PC-9 (cell line): ENCODE measurements at regions not wholly inside any gene's neighbourhood (a gene's known extent, or its start where the extent isn't known, plus 50 kb on each side); places are given as distances from the start of the nearest gene placed in this dataset.

Source experiments
- BruUV-seq: library from RNA; stranded (reverse); fragments of 400-500 nt; replicated peaks from 2 replicates; lab custom pipeline; 2021; lab: Mats Ljungman, UMichigan
- CTCF ChIA-PET: fragments of 300-600 bp; sonication (Branson Sonifier 250); formaldehyde crosslinking; loops from one replicate; lab custom pipeline; 2022; ENCODE audit warnings: antibody characterized with exemption; lab: Charles Lee
- POLR2A ChIA-PET: fragments of 300-600 bp; sonication (Branson Sonifier 250); formaldehyde crosslinking; loops from one replicate; lab custom pipeline; 2022; ENCODE audit warnings: antibody characterized with exemption; ENCODE audit not compliant: unreplicated experiment; lab: Charles Lee
- DNase-seq, 2 experiments: peaks; one replicate each; pipeline versions ENCODE4 v3.0.0 to v3.0.0-alpha.2; 2015 to 2022; ENCODE audit warnings: mixed read lengths in 1 of 2
- H2AFZ ChIP-seq: fragments of 200-600 bp; sonication (generic); 2 replicates; pipeline ENCODE4 v1.8.1; 2017; ENCODE audit warnings: antibody characterized with exemption
- H3F3A ChIP-seq: fragments of 200-600 bp; sonication (generic); 2 replicates; pipeline ENCODE4 v1.8.1; 2017; ENCODE audit warnings: antibody characterized with exemption, mild to moderate bottlenecking, low read depth; ENCODE audit not compliant: insufficient read depth
- H3K27ac ChIP-seq: fragments of 200-600 bp; sonication (generic); 2 replicates; pipeline ENCODE4 v1.6.1; 2016; ENCODE audit warnings: mixed run types
- H3K27me3 ChIP-seq: fragments of 200-600 bp; sonication (generic); 2 replicates; pipeline ENCODE4 v1.6.1; 2016; ENCODE audit warnings: low read depth, mixed run types; ENCODE audit not compliant: insufficient read depth
- H3K36me3 ChIP-seq: fragments of 200-600 bp; sonication (generic); 2 replicates; pipeline ENCODE4 v1.6.1; 2016; ENCODE audit warnings: low read depth, mixed run types
- H3K4me1 ChIP-seq: fragments of 200-600 bp; sonication (generic); replicated peaks from 2 replicates; pipeline ENCODE4 v1.6.1; 2016; ENCODE audit warnings: mixed run types; ENCODE audit not compliant: insufficient read depth
- H3K4me2 ChIP-seq: fragments of 200-600 bp; sonication (generic); 2 replicates; pipeline ENCODE4 v1.6.1; 2017; ENCODE audit warnings: mixed run types
- H3K4me3 ChIP-seq: fragments of 200-600 bp; sonication (generic); 2 replicates; pipeline ENCODE4 v1.6.1; 2016; ENCODE audit warnings: mixed run types
- H3K79me2 ChIP-seq: fragments of 200-600 bp; sonication (generic); 2 replicates; pipeline ENCODE4 v1.6.1; 2017; ENCODE audit warnings: low read depth, mixed run types
- H3K9me2 ChIP-seq: fragments of 200-600 bp; sonication (generic); 2 replicates; pipeline ENCODE4 v1.8.1; 2017; ENCODE audit warnings: mild to moderate bottlenecking; ENCODE audit not compliant: insufficient read depth
- H3K9me3 ChIP-seq: fragments of 200-600 bp; sonication (generic); 2 replicates; pipeline ENCODE4 v1.8.1; 2016; ENCODE audit warnings: low read depth; ENCODE audit not compliant: insufficient read depth
- H4K20me1 ChIP-seq: fragments of 200-600 bp; sonication (generic); 2 replicates; pipeline ENCODE4 v1.8.1; 2017; ENCODE audit not compliant: insufficient read depth
- CTCF ChIP-seq: fragments of 200-600 bp; sonication (generic); conservative IDR thresholded peaks from 2 replicates; pipeline ENCODE4 v1.6.1; 2017; ENCODE audit warnings: mixed run types, antibody characterized with exemption, mild to moderate bottlenecking, moderate library complexity
- EZH2 ChIP-seq: fragments of 200-600 bp; sonication (generic); IDR thresholded peaks from 2 replicates; pipeline ENCODE4 v1.8.0; 2017; ENCODE audit warnings: antibody characterized with exemption, low read depth
- intact Hi-C: fragments of 100-400 bp; cut with micrococcal nuclease; formaldehyde crosslinking; loops from one replicate; pipeline ENCODE4 v1.10.0; 2022; ENCODE audit not compliant: unreplicated experiment

- peaks cover 36% of the 10 kb centered on the region for H3K4me1 ChIP-seq
- ChIA-PET CTCF (no interaction called here), POLR2A (interaction anchor here (0.7 kb wide), 1 partner anchor 590 kb away, joined by 7 read pairs; no protein-coding TSS in a partner anchor)
- H3F3A ChIP-seq, result peaks cover 8% of the 10 kb centered on the region; the same call in 1 of the 2 replicates
- H3K9me2 ChIP-seq, result no peaks in the 10 kb centered on the region
- no peaks in the 10 kb centered on the region for H3K9me3 ChIP-seq
- intact Hi-C loops, result no loop called here
- no peaks in the 10 kb centered on the region for H4K20me1 ChIP-seq
- no peaks in the 10 kb centered on the region for H3K79me2 ChIP-seq
- no peaks in the 10 kb centered on the region for H3K36me3 ChIP-seq
- no peak for DNase-seq
- no peak overlapping the region for H3K27ac ChIP-seq
- BruUV-seq, result no TSS peak
- H3K4me3 ChIP-seq, result no peak overlapping the region
- no peak overlapping the region for H3K4me2 ChIP-seq
- H3K27me3 ChIP-seq, result no peaks in the 10 kb centered on the region
- no peak overlapping the region for H2AFZ ChIP-seq
- TF ChIP-seq EZH2 (no peak), CTCF (no peak)
Observed at GRCh38 chr5:142213077-142213476, 104.5 kb downstream of the NDFIP1 start.

- no peaks in the 10 kb centered on the region for H3K9me2 ChIP-seq
- intact Hi-C loops, result no loop called here
- H3K36me3 ChIP-seq, result no peaks in the 10 kb centered on the region
- H3K4me1 ChIP-seq, result peaks cover 29% of the 10 kb centered on the region
- H3K4me2 ChIP-seq, result no peak overlapping the region
- no peak overlapping the region for H3K27ac ChIP-seq
- H3K4me3 ChIP-seq, result no peak overlapping the region
- ChIA-PET CTCF (no interaction called here), POLR2A (no interaction called here)
- no peaks in the 10 kb centered on the region for H4K20me1 ChIP-seq
- H2AFZ ChIP-seq, result no peak overlapping the region
- H3F3A ChIP-seq, result peaks cover 8% of the 10 kb centered on the region; the same call in 1 of the 2 replicates
- DNase-seq, result peak; percentile 17 to 51
- BruUV-seq, result no TSS peak
- H3K27me3 ChIP-seq, result no peaks in the 10 kb centered on the region
- no peak for TF ChIP-seq CTCF
- TF ChIP-seq EZH2, result no peak
- no peaks in the 10 kb centered on the region for H3K79me2 ChIP-seq
- H3K9me3 ChIP-seq, result no peaks in the 10 kb centered on the region
Observed at GRCh38 chr5:142211918-142212317, 103.3 kb downstream of the NDFIP1 start.

- no TSS peak for BruUV-seq
- TF ChIP-seq CTCF (no peak), EZH2 (no peak)
- H4K20me1 ChIP-seq, result no peaks in the 10 kb centered on the region
- no peak for DNase-seq
- no peaks in the 10 kb centered on the region for H3K36me3 ChIP-seq
- no peaks in the 10 kb centered on the region; the same call in 1 of the 2 replicates for H3F3A ChIP-seq
- ChIA-PET CTCF (no interaction called here), POLR2A (no interaction called here)
- no peak overlapping the region for H3K4me2 ChIP-seq
- no peaks in the 10 kb centered on the region for H3K27me3 ChIP-seq
- intact Hi-C loops, result no loop called here
- H3K27ac ChIP-seq, result no peak overlapping the region
- H3K4me1 ChIP-seq, result peaks cover 20% of the 10 kb centered on the region
- H3K4me3 ChIP-seq, result no peak overlapping the region
- H3K9me3 ChIP-seq, result no peaks in the 10 kb centered on the region
- no peak overlapping the region for H2AFZ ChIP-seq
- no peaks in the 10 kb centered on the region for H3K79me2 ChIP-seq
- H3K9me2 ChIP-seq, result no peaks in the 10 kb centered on the region
Observed at GRCh38 chr5:142210864-142211412, 102.4 kb downstream of the NDFIP1 start.
